ENCODE measurements at regions not wholly inside any gene's neighbourhood (a gene's known extent, or its start where the extent isn't known, plus 50 kb on each side); places are given as distances from the start of the nearest gene placed in this dataset.

GRCh38 chr7:15963206-15963605, 276.7 kb upstream of the MEOX2 start:
- ATAC-seq (ENCODE audit: low read depth) = no peak
- Histone ChIP-seq H3K79me1 (ENCODE audit: low read depth in 1 of 2, low read length in 2 of 2) (no peaks in the 10 kb centered on the region), H2AK9ac (replicated peaks; ENCODE audit: low read depth, low read length, poor library complexity) (no peak overlapping the region), H3K4me1 (ENCODE audit: control insufficient read depth, insufficient read depth, low read length) (no peaks in the 10 kb centered on the region), H3K4ac (ENCODE audit: low read depth, low read length) (no peak overlapping the region), H4K8ac (ENCODE audit: low read depth in 2 of 2, low read length in 2 of 2) (no peak overlapping the region), H2AK5ac (ENCODE audit: low read depth, low read length) (no peak overlapping the region), H3K4me3 (ENCODE audit: insufficient read depth, low read depth, low read length) (no peak overlapping the region), H2BK5ac (ENCODE audit: low read depth, low read length, poor library complexity, severe bottlenecking) (no peak overlapping the region), H3K9me3 (ENCODE audit: control insufficient read depth, insufficient read depth, low read length) (no peaks in the 10 kb centered on the region), H3K4me2 (ENCODE audit: low read depth, low read length) (no peak overlapping the region), H3K23ac (ENCODE audit: low read depth, low read length) (no peak overlapping the region), H3K9ac (ENCODE audit: low read depth, low read length) (no peak overlapping the region), H2BK20ac (ENCODE audit: low read depth, low read length) (no peak overlapping the region), H3K56ac (ENCODE audit: extremely low read depth, insufficient read depth, low read length) (no peak overlapping the region), H3K18ac (ENCODE audit: low read depth, low read length) (no peak overlapping the region), H3K9me1 (ENCODE audit: insufficient read depth, low read length) (no peaks in the 10 kb centered on the region), H2AFZ (replicated peaks; ENCODE audit: low read length, poor library complexity) (no peak overlapping the region), H3K27me3 (ENCODE audit: control insufficient read depth, insufficient read depth, low read length) (no peaks in the 10 kb centered on the region), H2BK120ac (ENCODE audit: low read depth, low read length) (no peak overlapping the region), H3K36me3 (ENCODE audit: control insufficient read depth, insufficient read depth, low read length) (no peaks in the 10 kb centered on the region), H4K91ac (ENCODE audit: insufficient read depth, low read depth, low read length) (no peak overlapping the region), H3K14ac (replicated peaks; ENCODE audit: low read depth, low read length) (no peak overlapping the region), H4K5ac (ENCODE audit: low read depth, low read length) (no peak overlapping the region), H2BK15ac (ENCODE audit: low read depth, low read length) (no peak overlapping the region), H3K27ac (ENCODE audit: insufficient read depth, low read length) (no peak overlapping the region), H4K20me1 (ENCODE audit: insufficient read depth, low read length) (no peaks in the 10 kb centered on the region)
- no CpG with 5 or more reads among the region's 3 CpGs for WGBS, 2 experiments (ENCODE audit: extremely low coverage in 2 of 2, insufficient read length in 1 of 2)
- BruUV-seq (replicated peaks) = no TSS peak
- no peak for DNase-seq
- TF ChIP-seq FOS (IDR thresholded peaks at IDR 0.05; ENCODE audit: low read depth, low read length) = no peak
- no peak for TF ChIP-seq RFX5 (IDR thresholded peaks at IDR 0.05; ENCODE audit: low read depth, low read length)
- TF ChIP-seq, protein P1, sequence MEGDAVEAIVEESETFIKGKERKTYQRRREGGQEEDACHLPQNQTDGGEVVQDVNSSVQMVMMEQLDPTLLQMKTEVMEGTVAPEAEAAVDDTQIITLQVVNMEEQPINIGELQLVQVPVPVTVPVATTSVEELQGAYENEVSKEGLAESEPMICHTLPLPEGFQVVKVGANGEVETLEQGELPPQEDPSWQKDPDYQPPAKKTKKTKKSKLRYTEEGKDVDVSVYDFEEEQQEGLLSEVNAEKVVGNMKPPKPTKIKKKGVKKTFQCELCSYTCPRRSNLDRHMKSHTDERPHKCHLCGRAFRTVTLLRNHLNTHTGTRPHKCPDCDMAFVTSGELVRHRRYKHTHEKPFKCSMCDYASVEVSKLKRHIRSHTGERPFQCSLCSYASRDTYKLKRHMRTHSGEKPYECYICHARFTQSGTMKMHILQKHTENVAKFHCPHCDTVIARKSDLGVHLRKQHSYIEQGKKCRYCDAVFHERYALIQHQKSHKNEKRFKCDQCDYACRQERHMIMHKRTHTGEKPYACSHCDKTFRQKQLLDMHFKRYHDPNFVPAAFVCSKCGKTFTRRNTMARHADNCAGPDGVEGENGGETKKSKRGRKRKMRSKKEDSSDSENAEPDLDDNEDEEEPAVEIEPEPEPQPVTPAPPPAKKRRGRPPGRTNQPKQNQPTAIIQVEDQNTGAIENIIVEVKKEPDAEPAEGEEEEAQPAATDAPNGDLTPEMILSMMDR (conservative IDR thresholded peaks at IDR 0.05; ENCODE audit: low read depth, low read length) = no peak
- TF ChIP-seq SMC3 (IDR thresholded peaks at IDR 0.05; ENCODE audit: low read depth, low read length) = no peak
- no peak for TF ChIP-seq USF2 (IDR thresholded peaks at IDR 0.05; ENCODE audit: low read depth, low read length)
- TF ChIP-seq RCOR1 (IDR thresholded peaks at IDR 0.05; ENCODE audit: insufficient replicate concordance, low read length) = no peak
- no peak for TF ChIP-seq CHD1 (IDR thresholded peaks at IDR 0.05; ENCODE audit: low read depth, low read length)
- TF ChIP-seq MAZ (IDR thresholded peaks at IDR 0.05; ENCODE audit: borderline replicate concordance, low read depth, low read length) = no peak
- TF ChIP-seq MAFK (IDR thresholded peaks at IDR 0.05; ENCODE audit: low read depth, low read length) = no peak
- no peak for TF ChIP-seq BHLHE40 (IDR thresholded peaks at IDR 0.05; ENCODE audit: low read depth, low read length)
- no peak for TF ChIP-seq RAD21 (IDR thresholded peaks at IDR 0.05; ENCODE audit: low read length)
- TF ChIP-seq POLR2A (IDR thresholded peaks at IDR 0.05; ENCODE audit: low read depth, low read length) = no peak
- no peak for TF ChIP-seq NFE2L2 (IDR thresholded peaks at IDR 0.05; ENCODE audit: low read depth, low read length)
- TF ChIP-seq MXI1 (IDR thresholded peaks at IDR 0.05; ENCODE audit: borderline replicate concordance, low read depth, low read length) = no peak
- no peak for TF ChIP-seq CEBPB (IDR thresholded peaks at IDR 0.05; ENCODE audit: low read depth, low read length)
- dilution Hi-C loops (cut with HindIII; ENCODE audit: low sequenced_read_pairs, unreplicated experiment) (no loop called here), intact Hi-C loops (cut with micrococcal nuclease) (no loop called here), in situ Hi-C loops (cut with MboI; ENCODE audit: low sequenced_read_pairs) (no loop called here)
- POLR2A ChIA-PET (ENCODE audit: unreplicated experiment) = no interaction called here
- CTCF ChIA-PET = no interaction called here
